PC-3 (cell line): ENCODE measurements at regions not wholly inside any gene's neighbourhood (a gene's known extent, or its start where the extent isn't known, plus 50 kb on each side); places are given as distances from the start of the nearest gene placed in this dataset.

Experiments
- ATAC-seq: fragments of 200-7000 bp; cut with Tn5 transposase; 2 replicates; pipeline ENCODE4 v1.9.1; 2020; ENCODE audit warnings: mild to moderate bottlenecking, moderate library complexity
- BruUV-seq: library from RNA; stranded (reverse); fragments of 400-500 nt; replicated peaks from 2 replicates; lab custom pipeline; 2021; lab: Mats Ljungman, UMichigan
- CTCF ChIA-PET: fragments of 300-600 bp; sonication (Branson Sonifier 250); formaldehyde crosslinking; loops from one replicate; lab custom pipeline; 2022; ENCODE audit warnings: antibody characterized with exemption; lab: Charles Lee
- POLR2A ChIA-PET: fragments of 300-600 bp; sonication (Branson Sonifier 250); formaldehyde crosslinking; loops from one replicate; lab custom pipeline; 2022; ENCODE audit warnings: antibody characterized with exemption; ENCODE audit not compliant: unreplicated experiment; lab: Charles Lee
- DNase-seq: peaks from one replicate; pipeline ENCODE4 v3.0.0-alpha.2; 2015
- H2AFZ ChIP-seq: fragments of 300-600 bp; sonication (generic); 2 replicates; pipeline ENCODE4 v1.6.0; 2016; ENCODE audit warnings: antibody characterized with exemption, low read length
- H3F3A ChIP-seq: fragments of 300-600 bp; sonication (generic); one replicate; pipeline ENCODE4 v1.6.0; 2017; ENCODE audit warnings: antibody characterized with exemption, low read length, control low read depth, mild to moderate bottlenecking; ENCODE audit not compliant: unreplicated experiment
- H3K27ac ChIP-seq: fragments of 300-600 bp; sonication (generic); 2 replicates; pipeline ENCODE4 v1.5.1; 2016; ENCODE audit warnings: mild to moderate bottlenecking, low read length
- H3K27me3 ChIP-seq: fragments of 300-600 bp; sonication (generic); 2 replicates; pipeline ENCODE4 v1.6.1; 2016; ENCODE audit warnings: low read length, mixed read lengths
- H3K36me3 ChIP-seq: fragments of 300-600 bp; sonication (generic); 2 replicates; pipeline ENCODE4 v1.6.1; 2016; ENCODE audit warnings: low read depth, mixed run types, low read length, mixed read lengths
- H3K4me1 ChIP-seq: fragments of 300-600 bp; sonication (generic); 2 replicates; pipeline ENCODE4 v1.5.1; 2016; ENCODE audit warnings: low read length; ENCODE audit not compliant: insufficient read depth
- H3K4me2 ChIP-seq: fragments of 300-600 bp; sonication (generic); 2 replicates; pipeline ENCODE4 v1.6.0; 2016; ENCODE audit warnings: low read length
- H3K4me3 ChIP-seq: fragments of 300-600 bp; sonication (generic); 2 replicates; pipeline ENCODE4 v1.5.1; 2016; ENCODE audit warnings: mild to moderate bottlenecking, low read length, mixed read lengths
- H3K79me2 ChIP-seq: fragments of 300-600 bp; sonication (generic); 2 replicates; pipeline ENCODE4 v1.6.1; 2017; ENCODE audit warnings: low read length, mixed read lengths
- H3K9ac ChIP-seq: fragments of 300-600 bp; sonication (generic); 2 replicates; pipeline ENCODE4 v1.6.0; 2016; ENCODE audit warnings: mild to moderate bottlenecking, low read length
- H3K9me2 ChIP-seq: fragments of 300-600 bp; sonication (generic); replicated peaks from 2 replicates; pipeline ENCODE4 v1.6.1; 2016; ENCODE audit warnings: mixed run types, low read length, mixed read lengths
- H3K9me3 ChIP-seq: fragments of 300-600 bp; sonication (generic); 2 replicates; pipeline ENCODE4 v1.6.1; 2016; ENCODE audit warnings: low read length, mixed read lengths
- H4K20me1 ChIP-seq: fragments of 300-600 bp; sonication (generic); 2 replicates; pipeline ENCODE4 v1.6.1; 2016; ENCODE audit warnings: low read length, mixed read lengths
- CTCF ChIP-seq: fragments of 300-600 bp; sonication (generic); conservative IDR thresholded peaks from 2 replicates; pipeline ENCODE4 v1.5.1; 2017; ENCODE audit warnings: antibody characterized with exemption, low read depth, mild to moderate bottlenecking, low read length
- EZH2 ChIP-seq: fragments of 300-600 bp; sonication (generic); IDR thresholded peaks from one replicate; pipeline ENCODE4 v1.6.1; 2017; ENCODE audit warnings: antibody characterized with exemption, mild to moderate bottlenecking, low read length; ENCODE audit not compliant: unreplicated experiment
- EZH2phosphoT487 ChIP-seq: fragments of 300-600 bp; sonication (generic); IDR thresholded peaks from 2 replicates; pipeline ENCODE4 v1.6.1; 2018; ENCODE audit warnings: mild to moderate bottlenecking, antibody characterized with exemption, low read length, borderline replicate concordance
- intact Hi-C: fragments of 100-400 bp; cut with micrococcal nuclease; formaldehyde crosslinking; loops from 2 replicates; pipeline ENCODE4 v1.9.0; 2023

- BruUV-seq = no TSS peak
- H4K20me1 ChIP-seq = no peaks in the 10 kb centered on the region
- H2AFZ ChIP-seq = no peak overlapping the region
- ChIA-PET CTCF (no interaction called here), POLR2A (no interaction called here)
- ATAC-seq = peak; percentile 5; the same call in 1 of the 2 replicates
- H3K4me3 ChIP-seq = no peak overlapping the region
- 0 out of 2 replicates have a peak, but pooled peaks cover 5% of the 10 kb centered on the region for H3K9me3 ChIP-seq
- no peak overlapping the region for H3K27ac ChIP-seq
- H3K4me1 ChIP-seq = peaks cover 60% of the 10 kb centered on the region
- H3K27me3 ChIP-seq = no peaks in the 10 kb centered on the region
- H3K9me2 ChIP-seq = no peaks in the 10 kb centered on the region
- no peaks in the 10 kb centered on the region for H3K79me2 ChIP-seq
- no peaks in the 10 kb centered on the region for H3K36me3 ChIP-seq
- intact Hi-C loops = loop anchor here (2.0 kb wide), 2 partner anchors 27 to 49 kb away; no protein-coding TSS in a partner anchor
- no peaks in the 10 kb centered on the region for H3F3A ChIP-seq
- TF ChIP-seq EZH2 (no peak), EZH2phosphoT487 (no peak), CTCF (no peak)
- H3K4me2 ChIP-seq = 0 out of 2 replicates have a peak overlapping the region, but pooled peaks have one; percentile 25
- DNase-seq = peak; percentile 67
- no peak overlapping the region for H3K9ac ChIP-seq
These were observed 290.8 kb downstream of the DYSF start for GRCh38 chr2:71743995-71744675.

- 0 out of 2 replicates have a peak overlapping the region, but pooled peaks have one; percentile 39 for H2AFZ ChIP-seq
- 0 out of 2 replicates have a peak, but pooled peaks cover 5% of the 10 kb centered on the region for H3K9me3 ChIP-seq
- TF ChIP-seq EZH2phosphoT487 (no peak), CTCF (no peak), EZH2 (no peak)
- DNase-seq (peak; percentile 96), ATAC-seq (peak; percentile 74)
- H3K79me2 ChIP-seq = no peaks in the 10 kb centered on the region
- no peaks in the 10 kb centered on the region for H3K9me2 ChIP-seq
- no peak overlapping the region for H3K9ac ChIP-seq
- no peaks in the 10 kb centered on the region for H4K20me1 ChIP-seq
- intact Hi-C loops = loop anchor here (2.0 kb wide), 2 partner anchors 26 to 50 kb away; no protein-coding TSS in a partner anchor
- peak overlapping the region; percentile 22; the same call in 1 of the 2 replicates for H3K4me2 ChIP-seq
- no peaks in the 10 kb centered on the region for H3F3A ChIP-seq
- H3K36me3 ChIP-seq = no peaks in the 10 kb centered on the region
- peak overlapping the region; percentile 20; the same call in 1 of the 2 replicates for H3K27ac ChIP-seq
- ChIA-PET POLR2A (no interaction called here), CTCF (no interaction called here)
- no peak overlapping the region for H3K4me3 ChIP-seq
- peaks cover 50% of the 10 kb centered on the region for H3K4me1 ChIP-seq
- no peaks in the 10 kb centered on the region for H3K27me3 ChIP-seq
- no TSS peak for BruUV-seq
These were observed 289.7 kb downstream of the DYSF start for GRCh38 chr2:71742953-71743601.

GRCh38 chr2:71736986-71737385 is 283.6 kb downstream of the DYSF start:
- H2AFZ ChIP-seq = no peak overlapping the region
- H3K4me2 ChIP-seq = no peak overlapping the region
- no peak overlapping the region for H3K27ac ChIP-seq
- H3K4me3 ChIP-seq = no peak overlapping the region
- no peak overlapping the region for H3K9ac ChIP-seq
- TF ChIP-seq EZH2phosphoT487 (no peak), CTCF (no peak), EZH2 (no peak)
- no peaks in the 10 kb centered on the region for H3K4me1 ChIP-seq
- intact Hi-C loops = no loop called here
- no peaks in the 10 kb centered on the region for H4K20me1 ChIP-seq
- no peaks in the 10 kb centered on the region for H3K36me3 ChIP-seq
- no peaks in the 10 kb centered on the region for H3F3A ChIP-seq
- DNase-seq = no peak
- CTCF ChIA-PET = no interaction called here
- POLR2A ChIA-PET = no interaction called here
- ATAC-seq = no peak
- H3K79me2 ChIP-seq = no peaks in the 10 kb centered on the region
- 0 out of 2 replicates have a peak, but pooled peaks cover 4% of the 10 kb centered on the region for H3K9me3 ChIP-seq
- no peaks in the 10 kb centered on the region for H3K9me2 ChIP-seq
- no peaks in the 10 kb centered on the region for H3K27me3 ChIP-seq
- BruUV-seq = no TSS peak
